SK-N-SH (cell line): ENCODE measurements at regions not wholly inside any gene's neighbourhood (a gene's known extent, or its start where the extent isn't known, plus 50 kb on each side); places are given as distances from the start of the nearest gene placed in this dataset.

Source experiments
- CTCF ChIA-PET: fragments of 300-600, 350-600 bp; formaldehyde crosslinking; extraction: SDS; loops from one replicate; lab custom pipeline; 2021; lab: Yijun Ruan, JAX
- POLR2A ChIA-PET: fragments of 350-600 bp; sonication (Branson Sonifier 250); formaldehyde crosslinking; extraction: SDS; loops from one replicate; lab custom pipeline; 2020; ENCODE audit warnings: antibody characterized with exemption, inconsistent platforms; lab: Yijun Ruan, JAX
- DNase-seq: peaks from one replicate; pipeline ENCODE4 v3.0.0; 2012
- H2AFZ ChIP-seq: fragments of 200-600 bp; sonication (generic); 2 replicates; pipeline ENCODE4 v1.8.1; 2016; ENCODE audit warnings: antibody characterized with exemption, mild to moderate bottlenecking, low read depth
- H3F3A ChIP-seq: fragments of 200-600 bp; sonication (generic); replicated peaks from 2 replicates; pipeline ENCODE3; 2016; ENCODE audit warnings: antibody characterized with exemption, mild to moderate bottlenecking; ENCODE audit not compliant: insufficient read depth
- H3K27ac ChIP-seq, 2 experiments: fragments of 200-500 bp in 1 of 2; fragments of 200-600 bp in 1 of 2; sonication (Bioruptor generic) in 1 of 2; sonication (generic), shearing (Covaris generic) in 1 of 2; 2 replicates each; pipeline versions ENCODE4 v1.5.1 to v1.6.1; 2014 to 2016; ENCODE audit warnings: low read depth in 2 of 2, inconsistent platforms in 1 of 2, low read length in 1 of 2, mild to moderate bottlenecking in 1 of 2, mixed read lengths in 1 of 2
- H3K27me3 ChIP-seq: fragments of 200-600 bp; sonication (generic), shearing (Covaris generic); 2 replicates; pipeline ENCODE4 v1.6.1; 2016; ENCODE audit warnings: mixed run types; ENCODE audit not compliant: insufficient read depth
- H3K36me3 ChIP-seq, 2 experiments: fragments of 200-500 bp in 1 of 2; fragments of 200-600 bp in 1 of 2; sonication (Bioruptor generic) in 1 of 2; sonication (generic) in 1 of 2; replicated peaks in 1 of 2; 2 replicates each; pipeline versions ENCODE3 to v1.5.1; 2014 to 2016; ENCODE audit warnings: low read length in 1 of 2, mild to moderate bottlenecking in 1 of 2; ENCODE audit not compliant: insufficient read depth in 2 of 2, control insufficient read depth in 1 of 2
- H3K4me1 ChIP-seq, 2 experiments: fragments of 200-500 bp in 1 of 2; fragments of 200-600 bp in 1 of 2; sonication (Bioruptor generic) in 1 of 2; sonication (generic), shearing (Covaris generic) in 1 of 2; 2 replicates each; pipeline versions ENCODE4 v1.5.1 to v1.6.1; 2014 to 2016; ENCODE audit warnings: low read depth in 1 of 2, low read length in 1 of 2, mixed run types in 1 of 2; ENCODE audit not compliant: insufficient read depth in 2 of 2, control insufficient read depth in 1 of 2
- H3K4me2 ChIP-seq: fragments of 200-600 bp; sonication (generic), shearing (Covaris generic); 2 replicates; pipeline ENCODE4 v1.6.1; 2017; ENCODE audit warnings: mixed run types
- H3K4me3 ChIP-seq, 2 experiments: fragments of 200-500 bp in 1 of 2; fragments of 200-600 bp in 1 of 2; sonication (Bioruptor generic) in 1 of 2; sonication (generic), shearing (Covaris generic) in 1 of 2; 2 replicates each; pipeline versions ENCODE4 v1.5.1 to v1.8.1; 2014 to 2016; ENCODE audit warnings: low read depth in 2 of 2, inconsistent platforms in 1 of 2, low read length in 1 of 2, mild to moderate bottlenecking in 1 of 2, mixed read lengths in 1 of 2, moderate library complexity in 1 of 2
- H3K79me2 ChIP-seq: fragments of 200-600 bp; sonication (generic); 2 replicates; pipeline ENCODE4 v1.8.1; 2017; ENCODE audit warnings: mild to moderate bottlenecking; ENCODE audit not compliant: insufficient read depth
- H3K9ac ChIP-seq: fragments of 200-600 bp; sonication (generic); 2 replicates; pipeline ENCODE4 v1.6.1; 2017; ENCODE audit warnings: mixed run types
- H3K9me2 ChIP-seq: fragments of 200-600 bp; sonication (generic); 2 replicates; pipeline ENCODE4 v1.6.1; 2017; ENCODE audit warnings: mixed run types
- H3K9me3 ChIP-seq: fragments of 200-600 bp; sonication (generic); 2 replicates; pipeline ENCODE4 v1.6.1; 2017; ENCODE audit warnings: mixed run types, mild to moderate bottlenecking, moderate library complexity
- H4K20me1 ChIP-seq: fragments of 200-600 bp; sonication (generic); 2 replicates; pipeline ENCODE4 v1.6.1; 2017; ENCODE audit warnings: mild to moderate bottlenecking, mixed run types; ENCODE audit not compliant: insufficient read depth
- EP300 ChIP-seq, 2 experiments: IDR thresholded peaks; 2 replicates each; pipeline versions ENCODE4 v1.4.0 to v1.6.1; 2012; ENCODE audit warnings: borderline replicate concordance in 1 of 2, low read depth in 1 of 2, low read length in 1 of 2
- FOSL2 ChIP-seq: IDR thresholded peaks from 2 replicates; pipeline ENCODE4 v1.4.0; 2012; ENCODE audit warnings: low read depth, mild to moderate bottlenecking, moderate library complexity, borderline replicate concordance
- GATA2 ChIP-seq: sonication (generic); formaldehyde crosslinking; IDR thresholded peaks from 2 replicates; pipeline ENCODE4 v1.5.0; 2020; ENCODE audit warnings: mild to moderate bottlenecking, missing genetic modification reagents
- IRF3 ChIP-seq: fragments of 150-350 bp; IDR thresholded peaks from 2 replicates; pipeline ENCODE4 v1.6.1; 2016; ENCODE audit warnings: mild to moderate bottlenecking, low read depth, low read length
- NFIC ChIP-seq: IDR thresholded peaks from 2 replicates; pipeline ENCODE4 v1.4.0; 2012; ENCODE audit warnings: borderline replicate concordance
- NRF1 ChIP-seq: IDR thresholded peaks from 2 replicates; pipeline ENCODE4 v1.6.1; 2012; ENCODE audit warnings: low read depth, mild to moderate bottlenecking, low read length
- POLR2AphosphoS5 ChIP-seq: IDR thresholded peaks from 2 replicates; pipeline ENCODE4 v1.6.1; 2012; ENCODE audit warnings: low read depth, low read length
- RAD21 ChIP-seq: IDR thresholded peaks from 2 replicates; pipeline ENCODE4 v1.6.1; 2012; ENCODE audit warnings: mild to moderate bottlenecking, low read length
- RCOR1 ChIP-seq: fragments of 150-350 bp; IDR thresholded peaks from 2 replicates; pipeline ENCODE4 v1.6.1; 2017; ENCODE audit warnings: antibody characterized with exemption, low read length
- SIN3A ChIP-seq: IDR thresholded peaks from 2 replicates; pipeline ENCODE4 v1.6.1; 2012; ENCODE audit warnings: low read depth, mild to moderate bottlenecking, low read length, moderate library complexity, borderline replicate concordance
- SMC3 ChIP-seq: IDR thresholded peaks from 2 replicates; pipeline ENCODE4 v1.6.1; 2012; ENCODE audit warnings: low read depth, low read length, improper control_type of control experiment
- TAF1 ChIP-seq: IDR thresholded peaks from 2 replicates; pipeline ENCODE4 v1.6.1; 2012; ENCODE audit warnings: low read depth, mild to moderate bottlenecking, low read length, moderate library complexity, borderline replicate concordance
- TEAD4 ChIP-seq: IDR thresholded peaks from 2 replicates; pipeline ENCODE4 v1.4.0; 2012; ENCODE audit warnings: mild to moderate bottlenecking, borderline replicate concordance; ENCODE audit not compliant: insufficient read depth
- USF1 ChIP-seq: IDR thresholded peaks from 2 replicates; pipeline ENCODE4 v1.4.0; 2012; ENCODE audit warnings: low read depth, borderline replicate concordance
- YY1 ChIP-seq: IDR thresholded peaks from 2 replicates; pipeline ENCODE4 v1.4.0; 2012; ENCODE audit warnings: low read depth, mild to moderate bottlenecking
- WGBS: methylation state at CpG from one replicate; pipeline ENCODE4 v1.1.6; 2017; ENCODE audit warnings: low lambda C conversion rate; 5-methylcytosine and 5-hydroxymethylcytosine counted together
- TF ChIP-seq, protein P1 (sequence below): fragments of 150-350 bp; IDR thresholded peaks from 2 replicates; pipeline ENCODE4 v1.6.1; 2017; ENCODE audit warnings: antibody characterized with exemption, low read length, low read depth, borderline replicate concordance
- TF ChIP-seq, protein P2 (sequence below): IDR thresholded peaks from 2 replicates; pipeline ENCODE4 v1.6.1; 2012; ENCODE audit warnings: mild to moderate bottlenecking, low read depth, low read length, moderate library complexity

DNA sequence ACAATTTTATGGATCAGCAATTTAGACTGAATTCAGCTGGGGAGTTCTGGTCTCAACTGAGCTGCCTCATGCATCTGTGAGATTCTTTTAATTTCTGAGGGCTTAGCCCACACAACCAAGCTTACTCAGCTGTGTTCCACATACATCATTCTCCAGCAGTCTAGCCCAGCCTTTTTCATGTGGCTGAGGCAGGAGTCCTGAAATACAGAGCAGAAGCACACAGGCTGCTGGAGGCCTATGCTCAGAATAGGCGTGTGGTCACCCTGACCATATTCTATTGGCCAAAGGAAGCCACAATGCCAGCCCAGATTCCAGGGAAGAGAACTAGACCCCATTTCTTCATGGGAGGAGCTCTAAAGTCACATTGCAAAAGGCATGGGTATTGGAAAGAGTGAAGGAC, 72.3 kb upstream of the DHRS4 start:
- Histone ChIP-seq H4K20me1 (no peaks in the 10 kb centered on the region), H3K79me2 (no peaks in the 10 kb centered on the region), H3K4me1 (no peaks in the 10 kb centered on the region), H3F3A (no peaks in the 10 kb centered on the region), H3K9ac (no peak overlapping the region), H3K4me2 (no peak overlapping the region), H3K27me3 (no peaks in the 10 kb centered on the region; the same call in 1 of the 2 replicates), H3K9me3 (no peaks in the 10 kb centered on the region), H2AFZ (no peak overlapping the region), H3K27ac (no peak overlapping the region), H3K9me2 (no peaks in the 10 kb centered on the region), H3K36me3 (no peaks in the 10 kb centered on the region), H3K4me3 (no peak overlapping the region)
- ChIA-PET POLR2A (no interaction called here), CTCF (interaction anchor here (1.1 to 1.9 kb wide), 2 partner anchors 13 to 25 kb away, joined by 4 read pairs; no protein-coding TSS in a partner anchor)
- no peak for DNase-seq
- WGBS, result 36% methylated on average over 1 of the region's 1 CpG
- TF ChIP-seq FOSL2 (no peak), TAF1 (no peak), YY1 (no peak), RAD21 (no peak), POLR2AphosphoS5 (no peak), GATA2 (no peak), SMC3 (no peak), NRF1 (no peak), TEAD4 (no peak), NFIC (no peak), RCOR1 (no peak)
- TF ChIP-seq, protein P1, sequence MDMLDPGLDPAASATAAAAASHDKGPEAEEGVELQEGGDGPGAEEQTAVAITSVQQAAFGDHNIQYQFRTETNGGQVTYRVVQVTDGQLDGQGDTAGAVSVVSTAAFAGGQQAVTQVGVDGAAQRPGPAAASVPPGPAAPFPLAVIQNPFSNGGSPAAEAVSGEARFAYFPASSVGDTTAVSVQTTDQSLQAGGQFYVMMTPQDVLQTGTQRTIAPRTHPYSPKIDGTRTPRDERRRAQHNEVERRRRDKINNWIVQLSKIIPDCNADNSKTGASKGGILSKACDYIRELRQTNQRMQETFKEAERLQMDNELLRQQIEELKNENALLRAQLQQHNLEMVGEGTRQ, result no peak

GRCh38 chr14:23883684-23884540, 69.7 kb upstream of the DHRS4 start:
- H3K4me3 ChIP-seq, result no peak overlapping the region
- H3K79me2 ChIP-seq, result no peaks in the 10 kb centered on the region
- no peaks in the 10 kb centered on the region for H3K9me2 ChIP-seq
- POLR2A ChIA-PET, result no interaction called here
- H3K36me3 ChIP-seq, result no peaks in the 10 kb centered on the region
- no peaks in the 10 kb centered on the region for H4K20me1 ChIP-seq
- no peak for DNase-seq
- 30% methylated on average over 13 of the region's 13 CpGs for WGBS
- H3F3A ChIP-seq, result no peaks in the 10 kb centered on the region
- H3K27me3 ChIP-seq, result no peaks in the 10 kb centered on the region
- H3K27ac ChIP-seq, result no peak overlapping the region
- no peak overlapping the region for H3K4me2 ChIP-seq
- H3K4me1 ChIP-seq, result no peaks in the 10 kb centered on the region
- CTCF ChIA-PET, result interaction anchor here (1.1 to 2.4 kb wide), 4 partner anchors 12 to 252 kb away, joined by 3 to 8 read pairs (median 4); no protein-coding TSS in a partner anchor
- H3K9ac ChIP-seq, result no peak overlapping the region
- H3K9me3 ChIP-seq, result peaks cover 9% of the 10 kb centered on the region; the same call in 1 of the 2 replicates
- peak overlapping the region; percentile 14; the same call in 1 of the 2 replicates for H2AFZ ChIP-seq
- TF ChIP-seq FOSL2 (no peak), SIN3A (no peak), EP300 (IDR thresholded peaks at IDR 0.05; ENCODE audit: borderline replicate concordance in 1 of 2, low read depth in 1 of 2, low read length in 1 of 2) (no peak), IRF3 (no peak), USF1 (no peak), POLR2AphosphoS5 (no peak)
- TF ChIP-seq, protein P1, result no peak
- TF ChIP-seq, protein P2, sequence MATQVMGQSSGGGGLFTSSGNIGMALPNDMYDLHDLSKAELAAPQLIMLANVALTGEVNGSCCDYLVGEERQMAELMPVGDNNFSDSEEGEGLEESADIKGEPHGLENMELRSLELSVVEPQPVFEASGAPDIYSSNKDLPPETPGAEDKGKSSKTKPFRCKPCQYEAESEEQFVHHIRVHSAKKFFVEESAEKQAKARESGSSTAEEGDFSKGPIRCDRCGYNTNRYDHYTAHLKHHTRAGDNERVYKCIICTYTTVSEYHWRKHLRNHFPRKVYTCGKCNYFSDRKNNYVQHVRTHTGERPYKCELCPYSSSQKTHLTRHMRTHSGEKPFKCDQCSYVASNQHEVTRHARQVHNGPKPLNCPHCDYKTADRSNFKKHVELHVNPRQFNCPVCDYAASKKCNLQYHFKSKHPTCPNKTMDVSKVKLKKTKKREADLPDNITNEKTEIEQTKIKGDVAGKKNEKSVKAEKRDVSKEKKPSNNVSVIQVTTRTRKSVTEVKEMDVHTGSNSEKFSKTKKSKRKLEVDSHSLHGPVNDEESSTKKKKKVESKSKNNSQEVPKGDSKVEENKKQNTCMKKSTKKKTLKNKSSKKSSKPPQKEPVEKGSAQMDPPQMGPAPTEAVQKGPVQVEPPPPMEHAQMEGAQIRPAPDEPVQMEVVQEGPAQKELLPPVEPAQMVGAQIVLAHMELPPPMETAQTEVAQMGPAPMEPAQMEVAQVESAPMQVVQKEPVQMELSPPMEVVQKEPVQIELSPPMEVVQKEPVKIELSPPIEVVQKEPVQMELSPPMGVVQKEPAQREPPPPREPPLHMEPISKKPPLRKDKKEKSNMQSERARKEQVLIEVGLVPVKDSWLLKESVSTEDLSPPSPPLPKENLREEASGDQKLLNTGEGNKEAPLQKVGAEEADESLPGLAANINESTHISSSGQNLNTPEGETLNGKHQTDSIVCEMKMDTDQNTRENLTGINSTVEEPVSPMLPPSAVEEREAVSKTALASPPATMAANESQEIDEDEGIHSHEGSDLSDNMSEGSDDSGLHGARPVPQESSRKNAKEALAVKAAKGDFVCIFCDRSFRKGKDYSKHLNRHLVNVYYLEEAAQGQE, result no peak
